Omental fat pad (tissue), 3 donors: ENCODE measurements at regions not wholly inside any gene's neighbourhood (a gene's known extent, or its start where the extent isn't known, plus 50 kb on each side); places are given as distances from the start of the nearest gene placed in this dataset.

Experiments used
- ATAC-seq: fragments of 150-250 bp; one replicate; pipeline ENCODE4 v1.9.1; 2016; ENCODE audit warnings: mild to moderate bottlenecking, moderate library complexity; ENCODE audit not compliant: low FRiP score
- DNase-seq: peaks from one replicate; pipeline ENCODE4 v3.0.0-alpha.2; 2019; ENCODE audit warnings: low spot score
- TF ChIP-seq, protein P1 (sequence below), 3 donors: fragments of 450-650 bp; IDR thresholded peaks; one replicate each; pipeline ENCODE4 v1.5.1; 2016 to 2017; ENCODE audit warnings: antibody characterized with exemption in 3 of 3, mild to moderate bottlenecking in 3 of 3, moderate library complexity in 2 of 3

- no peak for ATAC-seq
- TF ChIP-seq, protein P1, sequence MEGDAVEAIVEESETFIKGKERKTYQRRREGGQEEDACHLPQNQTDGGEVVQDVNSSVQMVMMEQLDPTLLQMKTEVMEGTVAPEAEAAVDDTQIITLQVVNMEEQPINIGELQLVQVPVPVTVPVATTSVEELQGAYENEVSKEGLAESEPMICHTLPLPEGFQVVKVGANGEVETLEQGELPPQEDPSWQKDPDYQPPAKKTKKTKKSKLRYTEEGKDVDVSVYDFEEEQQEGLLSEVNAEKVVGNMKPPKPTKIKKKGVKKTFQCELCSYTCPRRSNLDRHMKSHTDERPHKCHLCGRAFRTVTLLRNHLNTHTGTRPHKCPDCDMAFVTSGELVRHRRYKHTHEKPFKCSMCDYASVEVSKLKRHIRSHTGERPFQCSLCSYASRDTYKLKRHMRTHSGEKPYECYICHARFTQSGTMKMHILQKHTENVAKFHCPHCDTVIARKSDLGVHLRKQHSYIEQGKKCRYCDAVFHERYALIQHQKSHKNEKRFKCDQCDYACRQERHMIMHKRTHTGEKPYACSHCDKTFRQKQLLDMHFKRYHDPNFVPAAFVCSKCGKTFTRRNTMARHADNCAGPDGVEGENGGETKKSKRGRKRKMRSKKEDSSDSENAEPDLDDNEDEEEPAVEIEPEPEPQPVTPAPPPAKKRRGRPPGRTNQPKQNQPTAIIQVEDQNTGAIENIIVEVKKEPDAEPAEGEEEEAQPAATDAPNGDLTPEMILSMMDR (IDR thresholded peaks at IDR 0.05): no peak
- DNase-seq: no peak
Observed at GRCh38 chr4:176631611-176632010, 161.1 kb downstream of the VEGFC start.
